H9 (cell line): ENCODE measurements at regions not wholly inside any gene's neighbourhood (a gene's known extent, or its start where the extent isn't known, plus 50 kb on each side); places are given as distances from the start of the nearest gene placed in this dataset.

Source experiments
- DNase-seq: peaks from one replicate; pipeline ENCODE4 v3.0.0-alpha.2; 2017
- H2AFZ ChIP-seq: one replicate; pipeline ENCODE4 v1.6.1; 2013; ENCODE audit warnings: mild to moderate bottlenecking, low read length, control low read depth, moderate library complexity
- H2AK5ac ChIP-seq: 2 replicates; pipeline ENCODE4 v1.6.1; 2013; ENCODE audit warnings: low read length, control low read depth, mixed read lengths; ENCODE audit not compliant: insufficient read length
- H2BK120ac ChIP-seq: one replicate; pipeline ENCODE4 v1.6.1; 2013; ENCODE audit warnings: low read depth, mild to moderate bottlenecking, low read length, control low read depth, inconsistent platforms; ENCODE audit not compliant: poor library complexity, severe bottlenecking
- H2BK12ac ChIP-seq: 2 replicates; pipeline ENCODE4 v1.6.1; 2013; ENCODE audit warnings: low read length, control low read depth, mixed read lengths, low read depth; ENCODE audit not compliant: insufficient read length
- H2BK15ac ChIP-seq: 2 replicates; pipeline ENCODE4 v1.6.1; 2013; ENCODE audit warnings: low read depth, low read length, control low read depth
- H2BK20ac ChIP-seq: one replicate; pipeline ENCODE4 v1.6.1; 2013; ENCODE audit warnings: low read depth, mild to moderate bottlenecking, low read length, control low read depth, inconsistent platforms; ENCODE audit not compliant: poor library complexity, severe bottlenecking
- H2BK5ac ChIP-seq: 2 replicates; pipeline ENCODE4 v1.6.1; 2013; ENCODE audit warnings: low read length, control low read depth, mixed read lengths; ENCODE audit not compliant: insufficient read length
- H3K14ac ChIP-seq: 2 replicates; pipeline ENCODE4 v1.6.1; 2013; ENCODE audit warnings: low read length, control low read depth; ENCODE audit not compliant: insufficient read depth
- H3K18ac ChIP-seq: 2 replicates; pipeline ENCODE4 v1.6.1; 2013; ENCODE audit warnings: low read depth, mild to moderate bottlenecking, mixed read lengths, low read length, control low read depth; ENCODE audit not compliant: insufficient read length
- H3K23ac ChIP-seq: 2 replicates; pipeline ENCODE4 v1.6.1; 2013; ENCODE audit warnings: low read length, control low read depth, mixed read lengths, low read depth; ENCODE audit not compliant: insufficient read length
- H3K23me2 ChIP-seq: 2 replicates; pipeline ENCODE4 v1.6.1; 2013; ENCODE audit warnings: low read depth, mild to moderate bottlenecking, mixed read lengths, low read length, control low read depth; ENCODE audit not compliant: insufficient read length, poor library complexity, severe bottlenecking
- H3K27ac ChIP-seq: 2 replicates; pipeline ENCODE4 v1.5.1; 2013; ENCODE audit warnings: low read length, control low read depth, mixed read lengths, low read depth; ENCODE audit not compliant: insufficient read length
- H3K27me3 ChIP-seq: 2 replicates; pipeline ENCODE4 v1.6.1; 2013; ENCODE audit warnings: low read length, control low read depth, inconsistent platforms; ENCODE audit not compliant: insufficient read depth
- H3K4ac ChIP-seq: 2 replicates; pipeline ENCODE4 v1.6.1; 2013; ENCODE audit warnings: low read depth, mild to moderate bottlenecking, control low read depth, inconsistent platforms, low read length, moderate library complexity
- H3K4me1 ChIP-seq: 2 replicates; pipeline ENCODE4 v1.6.1; 2013; ENCODE audit warnings: low read length, control low read depth, inconsistent platforms; ENCODE audit not compliant: insufficient read depth
- H3K4me2 ChIP-seq: 2 replicates; pipeline ENCODE4 v1.6.1; 2013; ENCODE audit warnings: low read length, control low read depth, mixed read lengths; ENCODE audit not compliant: insufficient read length, insufficient read depth
- H3K56ac ChIP-seq: 2 replicates; pipeline ENCODE4 v1.6.1; 2013; ENCODE audit warnings: low read depth, mild to moderate bottlenecking, mixed read lengths, low read length, control low read depth; ENCODE audit not compliant: insufficient read length
- H3K79me1 ChIP-seq: 2 replicates; pipeline ENCODE4 v1.6.1; 2013; ENCODE audit warnings: low read depth, mild to moderate bottlenecking, moderate library complexity, low read length, control low read depth, inconsistent platforms; ENCODE audit not compliant: insufficient read depth, poor library complexity, severe bottlenecking
- H3K79me2 ChIP-seq: 2 replicates; pipeline ENCODE4 v1.6.1; 2013; ENCODE audit warnings: low read length, control low read depth, inconsistent platforms; ENCODE audit not compliant: insufficient read depth
- H3K9ac ChIP-seq: 2 replicates; pipeline ENCODE4 v1.6.1; 2013; ENCODE audit warnings: low read length, control low read depth, mixed read lengths; ENCODE audit not compliant: insufficient read length; ENCODE audit errors: extremely low read depth
- H3K9me3 ChIP-seq: one replicate; pipeline ENCODE4 v1.6.1; 2013; ENCODE audit warnings: low read depth, low read length, inconsistent platforms; ENCODE audit not compliant: control insufficient read depth
- H3T11ph ChIP-seq: one replicate; pipeline ENCODE4 v1.6.1; 2013; ENCODE audit warnings: mild to moderate bottlenecking, low read length, control low read depth, inconsistent platforms
- H4K20me1 ChIP-seq: one replicate; pipeline ENCODE4 v1.6.1; 2013; ENCODE audit not compliant: control insufficient read depth, insufficient read length, insufficient read depth
- H4K5ac ChIP-seq: 2 replicates; pipeline ENCODE4 v1.6.1; 2013; ENCODE audit warnings: low read depth, mild to moderate bottlenecking, mixed read lengths, low read length, control low read depth; ENCODE audit not compliant: insufficient read length
- H4K8ac ChIP-seq: replicated peaks from 2 replicates; pipeline ENCODE4 v1.6.1; 2013; ENCODE audit warnings: low read length, control low read depth, mixed read lengths, low read depth; ENCODE audit not compliant: insufficient read length
- H4K91ac ChIP-seq: 2 replicates; pipeline ENCODE4 v1.6.1; 2013; ENCODE audit warnings: low read depth, mild to moderate bottlenecking, moderate library complexity, mixed read lengths, low read length, control low read depth; ENCODE audit not compliant: insufficient read length
- H3K27ac Mint-ChIP-seq, 3 experiments: 2 replicates in 2 of 3; 3 replicates in 1 of 3; pipeline ENCODE4 v1.8.0; 2020 to 2021; ENCODE audit warnings: mixed read lengths in 3 of 3, mild to moderate bottlenecking in 1 of 3, moderate library complexity in 1 of 3
- H3K27me3 Mint-ChIP-seq: 2 replicates; pipeline ENCODE4 v1.8.0; 2021; ENCODE audit warnings: low read depth, mild to moderate bottlenecking, moderate library complexity, mixed read lengths
- H3K36me3 Mint-ChIP-seq, 3 experiments: 2 replicates in 2 of 3; 3 replicates in 1 of 3; pipeline ENCODE4 v1.8.0; 2020 to 2021; ENCODE audit warnings: low read depth in 3 of 3, mixed read lengths in 3 of 3; ENCODE audit not compliant: insufficient read depth in 1 of 3
- H3K4me1 Mint-ChIP-seq, 2 experiments: 2 replicates each; pipeline ENCODE4 v1.8.0; 2020; ENCODE audit warnings: mixed read lengths in 2 of 2
- H3K4me3 Mint-ChIP-seq, 2 experiments: 2 replicates in 1 of 2; 3 replicates in 1 of 2; pipeline ENCODE4 v1.8.0; 2020 to 2021; ENCODE audit warnings: mild to moderate bottlenecking in 2 of 2, mixed read lengths in 2 of 2, moderate library complexity in 1 of 2
- H3K9me3 Mint-ChIP-seq, 2 experiments: 2 replicates in 1 of 2; 3 replicates in 1 of 2; pipeline ENCODE4 v1.8.0; 2020; ENCODE audit warnings: mild to moderate bottlenecking in 2 of 2, mixed read lengths in 2 of 2, moderate library complexity in 1 of 2
- WGBS: extraction: QIAGEN DNeasy Blood & Tissue Kit; methylation state at CpG from one replicate; pipeline ENCODE4 v1.1.7; 2013; ENCODE audit warnings: missing lambda C conversion rate, low lambda C conversion rate, mixed read lengths; ENCODE audit not compliant: insufficient read length; ENCODE audit errors: extremely low coverage; 5-methylcytosine and 5-hydroxymethylcytosine counted together
- TF ChIP-seq, protein P1 (sequence below): fragments of 200-600 bp; sonication (generic); conservative IDR thresholded peaks from 3 replicates; pipeline ENCODE4 v1.8.0; 2021; ENCODE audit warnings: antibody characterized with exemption, mild to moderate bottlenecking

DNA sequence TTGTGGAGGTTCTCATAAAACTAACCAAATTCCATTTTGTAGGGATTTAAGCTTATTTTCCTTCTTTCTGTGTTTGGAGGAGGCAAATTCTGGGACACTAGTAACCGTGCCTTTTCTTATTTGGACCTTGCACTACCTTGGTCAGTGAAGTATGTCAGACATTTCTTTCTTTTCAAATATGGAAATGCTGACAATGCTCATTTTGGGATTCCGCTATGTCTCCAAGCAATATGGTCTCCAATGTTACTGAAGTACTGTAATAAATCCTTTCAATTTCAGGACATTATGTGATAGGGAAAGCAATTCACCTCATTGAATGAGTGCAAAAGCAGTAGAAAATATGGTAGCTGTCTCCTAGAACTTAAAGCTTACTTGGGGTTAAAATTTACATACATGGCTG lies 372.3 kb downstream of the HLX start:
- TF ChIP-seq, protein P1, sequence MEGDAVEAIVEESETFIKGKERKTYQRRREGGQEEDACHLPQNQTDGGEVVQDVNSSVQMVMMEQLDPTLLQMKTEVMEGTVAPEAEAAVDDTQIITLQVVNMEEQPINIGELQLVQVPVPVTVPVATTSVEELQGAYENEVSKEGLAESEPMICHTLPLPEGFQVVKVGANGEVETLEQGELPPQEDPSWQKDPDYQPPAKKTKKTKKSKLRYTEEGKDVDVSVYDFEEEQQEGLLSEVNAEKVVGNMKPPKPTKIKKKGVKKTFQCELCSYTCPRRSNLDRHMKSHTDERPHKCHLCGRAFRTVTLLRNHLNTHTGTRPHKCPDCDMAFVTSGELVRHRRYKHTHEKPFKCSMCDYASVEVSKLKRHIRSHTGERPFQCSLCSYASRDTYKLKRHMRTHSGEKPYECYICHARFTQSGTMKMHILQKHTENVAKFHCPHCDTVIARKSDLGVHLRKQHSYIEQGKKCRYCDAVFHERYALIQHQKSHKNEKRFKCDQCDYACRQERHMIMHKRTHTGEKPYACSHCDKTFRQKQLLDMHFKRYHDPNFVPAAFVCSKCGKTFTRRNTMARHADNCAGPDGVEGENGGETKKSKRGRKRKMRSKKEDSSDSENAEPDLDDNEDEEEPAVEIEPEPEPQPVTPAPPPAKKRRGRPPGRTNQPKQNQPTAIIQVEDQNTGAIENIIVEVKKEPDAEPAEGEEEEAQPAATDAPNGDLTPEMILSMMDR, result no peak

More for the DNA sequence above, 372.3 kb downstream of the HLX start:
- Histone ChIP-seq H2AK5ac (no peak overlapping the region), H3K23me2 (no peaks in the 10 kb centered on the region), H3K79me2 (no peaks in the 10 kb centered on the region; the same call in 1 of the 2 replicates), H2BK120ac (no peak overlapping the region), H2AFZ (no peak overlapping the region), H4K91ac (no peak overlapping the region), H2BK20ac (no peak overlapping the region), H3K4ac (no peak overlapping the region), H3K9me3 (no peaks in the 10 kb centered on the region), H3K23ac (no peak overlapping the region), H3K79me1 (no peaks in the 10 kb centered on the region), H3K27ac (no peak overlapping the region), H4K8ac (no peak overlapping the region), H3K27me3 (no peaks in the 10 kb centered on the region), H4K20me1 (no peaks in the 10 kb centered on the region), H4K5ac (no peak overlapping the region), H3T11ph (no peak overlapping the region), H3K4me1 (no peaks in the 10 kb centered on the region), H3K9ac (no peak overlapping the region), H3K4me2 (no peak overlapping the region), H2BK5ac (no peak overlapping the region), H3K18ac (no peak overlapping the region), H3K56ac (no peak overlapping the region), H3K14ac (no peak overlapping the region), H2BK15ac (no peak overlapping the region), H2BK12ac (no peak overlapping the region)
- H3K27ac Mint-ChIP-seq, result no peak overlapping the region
- H3K4me3 Mint-ChIP-seq, result no peak overlapping the region; a peak in 1 of 5 replicates
- peaks cover 0 to 5% of the 10 kb centered on the region in 2 experiments; a peak in 2 of 5 replicates for H3K9me3 Mint-ChIP-seq
- peaks cover 0 to 5% (median 0%) of the 10 kb centered on the region in 3 experiments; a peak in 2 of 7 replicates for H3K36me3 Mint-ChIP-seq
- no peaks in the 10 kb centered on the region for H3K27me3 Mint-ChIP-seq
- WGBS, result no CpG with 5 or more reads among the region's 2 CpGs
- H3K4me1 Mint-ChIP-seq, result no peaks in the 10 kb centered on the region
- no peak for DNase-seq
